A172 (cell line): ENCODE measurements at regions not wholly inside any gene's neighbourhood (a gene's known extent, or its start where the extent isn't known, plus 50 kb on each side); places are given as distances from the start of the nearest gene placed in this dataset.
"Not testable (repeated sequence)": the region's sequence is repeated elsewhere in the genome, so short reads cannot be mapped to it uniquely, and the experiment has no call there.

Experiments
- DNase-seq: peaks from one replicate; pipeline ENCODE4 v3.0.0-alpha.2; 2015; ENCODE audit warnings: low spot score

- DNase-seq, result no peak
Measured at GRCh38 chr15:70231484-70231883, 133.8 kb upstream of the TLE3 start.

GRCh38 chr15:70227918-70228317, 130.2 kb upstream of the TLE3 start:
- not testable (repeated sequence) for DNase-seq

GRCh38 chr15:70227147-70227546, 129.4 kb upstream of the TLE3 start:
- DNase-seq, result no peak

GRCh38 chr15:70226337-70226980, 128.7 kb upstream of the TLE3 start:
- DNase-seq, result no peak

GRCh38 chr15:70225416-70225815, 127.7 kb upstream of the TLE3 start:
- DNase-seq, result no peak

GRCh38 chr15:70222606-70223005, 124.9 kb upstream of the TLE3 start:
- DNase-seq, result no peak

- DNase-seq, result no peak
Measured at GRCh38 chr15:70220490-70221096, 122.9 kb upstream of the TLE3 start.

- no peak for DNase-seq
Measured at GRCh38 chr15:70219966-70220365, 122.2 kb upstream of the TLE3 start.

- DNase-seq, result no peak
Measured at GRCh38 chr15:70219256-70219895, 121.7 kb upstream of the TLE3 start.

- DNase-seq, result no peak
Measured at GRCh38 chr15:70217226-70218160, 119.8 kb upstream of the TLE3 start.

GRCh38 chr15:70215951-70216350, 118.2 kb upstream of the TLE3 start:
- DNase-seq, result no peak

- DNase-seq, result no peak
Measured at GRCh38 chr15:70214941-70215635, 117.4 kb upstream of the TLE3 start.

GRCh38 chr15:70214276-70214675, 116.6 kb upstream of the TLE3 start:
- DNase-seq, result no peak

GRCh38 chr15:70213794-70214193, 116.1 kb upstream of the TLE3 start:
- DNase-seq, result no peak

- no peak for DNase-seq
Measured at GRCh38 chr15:70212963-70213315, 115.2 kb upstream of the TLE3 start.

- no peak for DNase-seq
Measured at GRCh38 chr15:70212286-70212962, 114.7 kb upstream of the TLE3 start.

- DNase-seq, result no peak
Measured at GRCh38 chr15:70210528-70210927, 112.8 kb upstream of the TLE3 start.

- no peak for DNase-seq
Measured at GRCh38 chr15:70210076-70210475, 112.4 kb upstream of the TLE3 start.

- DNase-seq, result no peak
Measured at GRCh38 chr15:70209499-70209898, 111.8 kb upstream of the TLE3 start.

GRCh38 chr15:70208332-70208731, 110.6 kb upstream of the TLE3 start:
- no peak for DNase-seq

GRCh38 chr15:70206668-70207067, 109.0 kb upstream of the TLE3 start:
- DNase-seq, result no peak
